Mammary epithelial cell (primary cell): ENCODE measurements at regions not wholly inside any gene's neighbourhood (a gene's known extent, or its start where the extent isn't known, plus 50 kb on each side); places are given as distances from the start of the nearest gene placed in this dataset.

Experiments used
- CTCF ChIP-seq, 2 donors: IDR thresholded peaks in 1 of 2; conservative IDR thresholded peaks in 1 of 2; 2 replicates each; pipeline ENCODE4 v1.5.1; 2011 to 2012; ENCODE audit warnings: inconsistent platforms in 2 of 2, low read length in 2 of 2, mild to moderate bottlenecking in 2 of 2, control low read depth in 1 of 2, low read depth in 1 of 2; ENCODE audit not compliant: insufficient read depth in 1 of 2; ENCODE audit errors: extremely low read depth in 1 of 2
- EZH2 ChIP-seq: IDR thresholded peaks from 2 replicates; pipeline ENCODE4 v1.6.1; 2012; ENCODE audit warnings: low read length, inconsistent platforms, borderline replicate concordance

GRCh38 chr17:33498069-33498468, 205.0 kb upstream of the ASIC2 start:
- TF ChIP-seq CTCF (conservative IDR thresholded peaks at IDR 0.05 in 1 of 2, IDR thresholded peaks at IDR 0.05 in 1 of 2; ENCODE audit: extremely low read depth in 1 of 2, insufficient read depth in 1 of 2, low read depth in 1 of 2, low read length in 2 of 2) = no peak
- no peak for TF ChIP-seq EZH2
